ENCODE measurements at regions not wholly inside any gene's neighbourhood (a gene's known extent, or its start where the extent isn't known, plus 50 kb on each side); places are given as distances from the start of the nearest gene placed in this dataset.

DNA sequence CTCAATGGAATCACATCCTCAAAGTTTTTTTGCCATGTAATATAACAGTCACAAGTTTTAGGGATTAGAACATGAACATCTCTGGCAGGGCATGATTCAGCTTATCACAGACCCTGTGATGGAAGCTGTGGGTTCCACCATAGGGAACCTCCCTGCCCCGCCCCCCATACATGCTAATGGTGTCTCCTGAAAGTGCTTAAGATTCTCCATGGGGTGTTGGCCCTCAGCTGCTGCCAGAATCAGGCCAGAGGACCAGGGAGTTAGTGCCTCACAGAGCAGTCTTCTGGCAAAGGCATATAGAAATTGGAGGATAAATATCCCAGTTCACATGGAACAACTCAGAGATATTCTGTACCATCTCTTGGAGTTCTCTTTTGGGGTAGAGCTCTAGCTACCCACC is 119.4 kb downstream of the RAB11FIP2 start:
- Mint-ChIP-seq H3K27ac (ENCODE audit: unreplicated experiment) (no peak overlapping the region), H3K36me3 (ENCODE audit: insufficient read depth, unreplicated experiment) (no peaks in the 10 kb centered on the region), H3K4me1 (ENCODE audit: low read depth, unreplicated experiment) (no peaks in the 10 kb centered on the region), H3K27me3 (ENCODE audit: insufficient read depth, unreplicated experiment) (peaks cover 12% of the 10 kb centered on the region), H3K9me3 (ENCODE audit: unreplicated experiment) (no peaks in the 10 kb centered on the region), H3K4me3 (ENCODE audit: unreplicated experiment) (no peak overlapping the region)
- ChIA-PET POLR2A (no interaction called here), CTCF (no interaction called here)
- no TSS peak for BruUV-seq (replicated peaks)
- no peak for DNase-seq
- Histone ChIP-seq H3K4me1 (no peaks in the 10 kb centered on the region), H3K9me3 (no peaks in the 10 kb centered on the region), H3K27me3 (replicated peaks; ENCODE audit: control insufficient read depth, insufficient read depth, low read length) (no peaks in the 10 kb centered on the region; the same call in 1 of the 2 replicates), H3K36me3 (ENCODE audit: control insufficient read depth, insufficient read depth, low read length) (no peaks in the 10 kb centered on the region), H3K4me3 (ENCODE audit: low read depth, low read length) (no peak overlapping the region)
- intact Hi-C loops (cut with micrococcal nuclease; ENCODE audit: unreplicated experiment): no loop called here
- TF ChIP-seq CTCF (IDR thresholded peaks at IDR 0.05; ENCODE audit: insufficient read depth in 1 of 2, low read depth in 1 of 2, low read length in 1 of 2, severe bottlenecking in 1 of 2, unreplicated experiment in 1 of 2): no peak

DNA sequence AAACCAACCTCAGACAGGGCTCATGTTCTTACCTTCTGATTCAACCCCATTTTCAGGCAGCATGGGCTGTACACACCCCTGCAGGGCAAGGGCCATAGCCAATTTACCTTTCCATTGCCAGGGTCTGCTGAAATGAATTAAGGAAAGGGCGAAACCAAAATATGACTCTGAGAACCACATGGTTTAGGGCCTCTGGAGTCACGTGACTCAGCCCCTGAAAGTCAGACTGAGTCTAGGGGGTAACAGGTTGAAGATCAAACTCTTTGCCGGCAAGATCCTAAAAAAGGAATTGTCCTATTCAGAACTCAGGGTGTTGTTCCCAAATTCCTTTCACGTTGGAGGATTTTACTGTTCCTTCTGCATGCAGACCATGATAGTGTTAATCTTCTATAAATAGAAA is 118.9 kb downstream of the RAB11FIP2 start:
- Histone ChIP-seq H3K4me3 (ENCODE audit: low read depth, low read length) (no peak overlapping the region), H3K36me3 (ENCODE audit: control insufficient read depth, insufficient read depth, low read length) (no peaks in the 10 kb centered on the region), H3K4me1 (no peaks in the 10 kb centered on the region), H3K9me3 (no peaks in the 10 kb centered on the region), H3K27me3 (replicated peaks; ENCODE audit: control insufficient read depth, insufficient read depth, low read length) (no peaks in the 10 kb centered on the region; the same call in 1 of the 2 replicates)
- Mint-ChIP-seq H3K27ac (ENCODE audit: unreplicated experiment) (no peak overlapping the region), H3K4me3 (ENCODE audit: unreplicated experiment) (no peak overlapping the region), H3K9me3 (ENCODE audit: unreplicated experiment) (no peaks in the 10 kb centered on the region), H3K27me3 (ENCODE audit: insufficient read depth, unreplicated experiment) (peaks cover 12% of the 10 kb centered on the region), H3K36me3 (ENCODE audit: insufficient read depth, unreplicated experiment) (no peaks in the 10 kb centered on the region), H3K4me1 (ENCODE audit: low read depth, unreplicated experiment) (no peaks in the 10 kb centered on the region)
- CTCF ChIA-PET: no interaction called here
- no TSS peak for BruUV-seq (replicated peaks)
- TF ChIP-seq CTCF (IDR thresholded peaks at IDR 0.05; ENCODE audit: insufficient read depth in 1 of 2, low read depth in 1 of 2, low read length in 1 of 2, severe bottlenecking in 1 of 2, unreplicated experiment in 1 of 2): no peak
- DNase-seq: no peak
- intact Hi-C loops (cut with micrococcal nuclease; ENCODE audit: unreplicated experiment): no loop called here
- POLR2A ChIA-PET: no interaction called here

DNA sequence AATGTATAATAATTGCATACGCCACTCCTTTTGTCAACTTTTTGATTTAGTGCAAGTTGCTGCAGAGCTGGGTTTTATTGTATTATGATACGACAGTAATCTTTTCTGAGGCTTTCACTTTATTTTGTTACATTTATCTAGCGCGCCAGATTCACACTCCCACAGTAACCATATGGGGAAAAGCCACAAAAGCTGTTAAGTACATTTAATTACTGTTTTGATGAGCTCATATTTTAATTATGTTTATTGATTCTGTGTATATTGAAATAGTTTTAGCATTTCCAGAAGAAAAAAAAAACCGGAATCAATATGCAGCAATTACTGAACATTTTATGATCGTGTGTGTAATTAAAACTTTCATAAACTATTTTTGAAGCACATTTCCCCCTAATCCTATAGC is 118.5 kb downstream of the RAB11FIP2 start:
- Mint-ChIP-seq H3K4me1 (ENCODE audit: low read depth, unreplicated experiment) (no peaks in the 10 kb centered on the region), H3K9me3 (ENCODE audit: unreplicated experiment) (no peaks in the 10 kb centered on the region), H3K36me3 (ENCODE audit: insufficient read depth, unreplicated experiment) (no peaks in the 10 kb centered on the region), H3K27ac (ENCODE audit: unreplicated experiment) (no peak overlapping the region), H3K27me3 (ENCODE audit: insufficient read depth, unreplicated experiment) (peaks cover 12% of the 10 kb centered on the region), H3K4me3 (ENCODE audit: unreplicated experiment) (no peak overlapping the region)
- DNase-seq: no peak
- Histone ChIP-seq H3K27me3 (replicated peaks; ENCODE audit: control insufficient read depth, insufficient read depth, low read length) (no peaks in the 10 kb centered on the region), H3K4me1 (no peaks in the 10 kb centered on the region), H3K4me3 (ENCODE audit: low read depth, low read length) (no peak overlapping the region), H3K36me3 (ENCODE audit: control insufficient read depth, insufficient read depth, low read length) (no peaks in the 10 kb centered on the region), H3K9me3 (no peaks in the 10 kb centered on the region)
- intact Hi-C loops (cut with micrococcal nuclease; ENCODE audit: unreplicated experiment): no loop called here
- no TSS peak for BruUV-seq (replicated peaks)
- no peak for TF ChIP-seq CTCF (IDR thresholded peaks at IDR 0.05; ENCODE audit: insufficient read depth in 1 of 2, low read depth in 1 of 2, low read length in 1 of 2, severe bottlenecking in 1 of 2, unreplicated experiment in 1 of 2)
- CTCF ChIA-PET: no interaction called here
- POLR2A ChIA-PET: no interaction called here

Data from Caco-2 (cell line).